PC-3 (cell line): ENCODE measurements at regions not wholly inside any gene's neighbourhood (a gene's known extent, or its start where the extent isn't known, plus 50 kb on each side); places are given as distances from the start of the nearest gene placed in this dataset.

Experiments
- ATAC-seq: fragments of 200-7000 bp; cut with Tn5 transposase; 2 replicates; pipeline ENCODE4 v1.9.1; 2020; ENCODE audit warnings: mild to moderate bottlenecking, moderate library complexity
- BruUV-seq: library from RNA; stranded (reverse); fragments of 400-500 nt; replicated peaks from 2 replicates; lab custom pipeline; 2021; lab: Mats Ljungman, UMichigan
- CTCF ChIA-PET: fragments of 300-600 bp; sonication (Branson Sonifier 250); formaldehyde crosslinking; loops from one replicate; lab custom pipeline; 2022; ENCODE audit warnings: antibody characterized with exemption; lab: Charles Lee
- POLR2A ChIA-PET: fragments of 300-600 bp; sonication (Branson Sonifier 250); formaldehyde crosslinking; loops from one replicate; lab custom pipeline; 2022; ENCODE audit warnings: antibody characterized with exemption; ENCODE audit not compliant: unreplicated experiment; lab: Charles Lee
- DNase-seq: peaks from one replicate; pipeline ENCODE4 v3.0.0-alpha.2; 2015
- H2AFZ ChIP-seq: fragments of 300-600 bp; sonication (generic); 2 replicates; pipeline ENCODE4 v1.6.0; 2016; ENCODE audit warnings: antibody characterized with exemption, low read length
- H3F3A ChIP-seq: fragments of 300-600 bp; sonication (generic); one replicate; pipeline ENCODE4 v1.6.0; 2017; ENCODE audit warnings: antibody characterized with exemption, low read length, control low read depth, mild to moderate bottlenecking; ENCODE audit not compliant: unreplicated experiment
- H3K27ac ChIP-seq: fragments of 300-600 bp; sonication (generic); 2 replicates; pipeline ENCODE4 v1.5.1; 2016; ENCODE audit warnings: mild to moderate bottlenecking, low read length
- H3K27me3 ChIP-seq: fragments of 300-600 bp; sonication (generic); 2 replicates; pipeline ENCODE4 v1.6.1; 2016; ENCODE audit warnings: low read length, mixed read lengths
- H3K36me3 ChIP-seq: fragments of 300-600 bp; sonication (generic); 2 replicates; pipeline ENCODE4 v1.6.1; 2016; ENCODE audit warnings: low read depth, mixed run types, low read length, mixed read lengths
- H3K4me1 ChIP-seq: fragments of 300-600 bp; sonication (generic); 2 replicates; pipeline ENCODE4 v1.5.1; 2016; ENCODE audit warnings: low read length; ENCODE audit not compliant: insufficient read depth
- H3K4me2 ChIP-seq: fragments of 300-600 bp; sonication (generic); 2 replicates; pipeline ENCODE4 v1.6.0; 2016; ENCODE audit warnings: low read length
- H3K4me3 ChIP-seq: fragments of 300-600 bp; sonication (generic); 2 replicates; pipeline ENCODE4 v1.5.1; 2016; ENCODE audit warnings: mild to moderate bottlenecking, low read length, mixed read lengths
- H3K79me2 ChIP-seq: fragments of 300-600 bp; sonication (generic); 2 replicates; pipeline ENCODE4 v1.6.1; 2017; ENCODE audit warnings: low read length, mixed read lengths
- H3K9ac ChIP-seq: fragments of 300-600 bp; sonication (generic); 2 replicates; pipeline ENCODE4 v1.6.0; 2016; ENCODE audit warnings: mild to moderate bottlenecking, low read length
- H3K9me2 ChIP-seq: fragments of 300-600 bp; sonication (generic); replicated peaks from 2 replicates; pipeline ENCODE4 v1.6.1; 2016; ENCODE audit warnings: mixed run types, low read length, mixed read lengths
- H3K9me3 ChIP-seq: fragments of 300-600 bp; sonication (generic); 2 replicates; pipeline ENCODE4 v1.6.1; 2016; ENCODE audit warnings: low read length, mixed read lengths
- H4K20me1 ChIP-seq: fragments of 300-600 bp; sonication (generic); 2 replicates; pipeline ENCODE4 v1.6.1; 2016; ENCODE audit warnings: low read length, mixed read lengths
- CTCF ChIP-seq: fragments of 300-600 bp; sonication (generic); conservative IDR thresholded peaks from 2 replicates; pipeline ENCODE4 v1.5.1; 2017; ENCODE audit warnings: antibody characterized with exemption, low read depth, mild to moderate bottlenecking, low read length
- EZH2 ChIP-seq: fragments of 300-600 bp; sonication (generic); IDR thresholded peaks from one replicate; pipeline ENCODE4 v1.6.1; 2017; ENCODE audit warnings: antibody characterized with exemption, mild to moderate bottlenecking, low read length; ENCODE audit not compliant: unreplicated experiment
- EZH2phosphoT487 ChIP-seq: fragments of 300-600 bp; sonication (generic); IDR thresholded peaks from 2 replicates; pipeline ENCODE4 v1.6.1; 2018; ENCODE audit warnings: mild to moderate bottlenecking, antibody characterized with exemption, low read length, borderline replicate concordance
- intact Hi-C: fragments of 100-400 bp; cut with micrococcal nuclease; formaldehyde crosslinking; loops from 2 replicates; pipeline ENCODE4 v1.9.0; 2023

- Histone ChIP-seq H3K27me3 (no peaks in the 10 kb centered on the region), H3F3A (no peaks in the 10 kb centered on the region), H3K27ac (no peak overlapping the region), H3K9me3 (0 out of 2 replicates have a peak, but pooled peaks cover 6% of the 10 kb centered on the region), H3K4me1 (no peaks in the 10 kb centered on the region), H3K4me3 (no peak overlapping the region), H3K4me2 (no peak overlapping the region), H3K9me2 (no peaks in the 10 kb centered on the region), H3K9ac (no peak overlapping the region), H2AFZ (no peak overlapping the region), H3K36me3 (no peaks in the 10 kb centered on the region), H4K20me1 (no peaks in the 10 kb centered on the region), H3K79me2 (no peaks in the 10 kb centered on the region)
- TF ChIP-seq EZH2phosphoT487: no peak
- TF ChIP-seq CTCF: no peak
- no peak for TF ChIP-seq EZH2
- DNase-seq: no peak
- ChIA-PET CTCF (no interaction called here), POLR2A (no interaction called here)
- ATAC-seq: no peak
- BruUV-seq: no TSS peak
- intact Hi-C loops: no loop called here
Observed at GRCh38 chr7:53520841-53521240, 485.4 kb downstream of the POM121L12 start.

- H3K4me1 ChIP-seq: no peaks in the 10 kb centered on the region
- H3F3A ChIP-seq: no peaks in the 10 kb centered on the region
- no peak overlapping the region for H3K4me3 ChIP-seq
- ChIA-PET CTCF (no interaction called here), POLR2A (no interaction called here)
- no peak overlapping the region for H2AFZ ChIP-seq
- no TSS peak for BruUV-seq
- no peaks in the 10 kb centered on the region for H4K20me1 ChIP-seq
- H3K79me2 ChIP-seq: no peaks in the 10 kb centered on the region
- no peaks in the 10 kb centered on the region for H3K27me3 ChIP-seq
- no peaks in the 10 kb centered on the region for H3K9me2 ChIP-seq
- no peak overlapping the region for H3K4me2 ChIP-seq
- H3K27ac ChIP-seq: no peak overlapping the region
- TF ChIP-seq EZH2: no peak
- TF ChIP-seq EZH2phosphoT487: no peak
- TF ChIP-seq CTCF: no peak
- ATAC-seq (no peak), DNase-seq (no peak)
- no peak overlapping the region for H3K9ac ChIP-seq
- no peaks in the 10 kb centered on the region for H3K36me3 ChIP-seq
- intact Hi-C loops: no loop called here
- 0 out of 2 replicates have a peak, but pooled peaks cover 6% of the 10 kb centered on the region for H3K9me3 ChIP-seq
Observed at GRCh38 chr7:53521638-53522184, 486.3 kb downstream of the POM121L12 start.

GRCh38 chr7:53539558-53539957 lies 504.1 kb downstream of the POM121L12 start:
- ChIA-PET CTCF (no interaction called here), POLR2A (no interaction called here)
- H3K79me2 ChIP-seq: no peaks in the 10 kb centered on the region
- no peak overlapping the region for H3K4me3 ChIP-seq
- H3K27ac ChIP-seq: no peak overlapping the region
- H3K9me2 ChIP-seq: no peaks in the 10 kb centered on the region
- no peaks in the 10 kb centered on the region; the same call in 1 of the 2 replicates for H3K27me3 ChIP-seq
- H2AFZ ChIP-seq: no peak overlapping the region
- no peak overlapping the region for H3K4me2 ChIP-seq
- no peaks in the 10 kb centered on the region for H3K36me3 ChIP-seq
- no peaks in the 10 kb centered on the region for H4K20me1 ChIP-seq
- H3F3A ChIP-seq: no peaks in the 10 kb centered on the region
- no peak overlapping the region for H3K9ac ChIP-seq
- no peak for DNase-seq
- intact Hi-C loops: no loop called here
- TF ChIP-seq CTCF: no peak
- no peak for TF ChIP-seq EZH2phosphoT487
- no peak for TF ChIP-seq EZH2
- 0 out of 2 replicates have a peak, but pooled peaks cover 4% of the 10 kb centered on the region for H3K9me3 ChIP-seq
- ATAC-seq: no peak
- no TSS peak for BruUV-seq
- no peaks in the 10 kb centered on the region for H3K4me1 ChIP-seq
